DOHH2 (cell line): ENCODE measurements at regions not wholly inside any gene's neighbourhood (a gene's known extent, or its start where the extent isn't known, plus 50 kb on each side); places are given as distances from the start of the nearest gene placed in this dataset.
"Not testable (repeated sequence)": the region's sequence is repeated elsewhere in the genome, so short reads cannot be mapped to it uniquely, and the experiment has no call there.

Experiments
- H3F3A ChIP-seq: fragments of 200-600 bp; sonication (generic), shearing (Covaris generic); 2 replicates; pipeline ENCODE4 v1.6.0; 2016; ENCODE audit warnings: antibody characterized with exemption, mild to moderate bottlenecking; ENCODE audit not compliant: control insufficient read depth, insufficient read depth
- H3K27ac ChIP-seq: fragments of 200-600 bp; sonication (generic); 2 replicates; pipeline ENCODE4 v1.5.1; 2014; ENCODE audit warnings: low read depth, mild to moderate bottlenecking, low read length, moderate library complexity
- H3K27me3 ChIP-seq: fragments of 200-600 bp; sonication (generic); 2 replicates; pipeline ENCODE4 v1.6.1; 2014; ENCODE audit warnings: mild to moderate bottlenecking, low read length, mixed read lengths; ENCODE audit not compliant: control insufficient read depth
- H3K36me3 ChIP-seq: fragments of 200-600 bp; sonication (generic); 2 replicates; pipeline ENCODE4 v1.6.1; 2014; ENCODE audit warnings: mild to moderate bottlenecking, low read length, moderate library complexity, mixed read lengths; ENCODE audit not compliant: control insufficient read depth
- H3K4me1 ChIP-seq: fragments of 200-600 bp; sonication (generic); 2 replicates; pipeline ENCODE4 v1.6.1; 2014; ENCODE audit warnings: mild to moderate bottlenecking, low read length, mixed read lengths; ENCODE audit not compliant: control insufficient read depth
- H3K4me2 ChIP-seq: fragments of 200-600 bp; sonication (generic); 2 replicates; pipeline ENCODE4 v1.6.0; 2014; ENCODE audit warnings: mild to moderate bottlenecking, low read length, moderate library complexity
- H3K4me3 ChIP-seq: fragments of 200-600 bp; sonication (generic); 2 replicates; pipeline ENCODE4 v1.5.1; 2014; ENCODE audit warnings: mild to moderate bottlenecking, low read length, mixed read lengths
- H3K79me2 ChIP-seq: fragments of 200-600 bp; sonication (generic); 2 replicates; pipeline ENCODE4 v1.6.1; 2014; ENCODE audit warnings: mild to moderate bottlenecking, low read length, mixed read lengths; ENCODE audit not compliant: control insufficient read depth
- H3K9me2 ChIP-seq: fragments of 200-600 bp; sonication (generic); replicated peaks from 2 replicates; pipeline ENCODE4 v1.6.1; 2014; ENCODE audit warnings: mild to moderate bottlenecking, low read length, mixed read lengths; ENCODE audit not compliant: control insufficient read depth
- H3K9me3 ChIP-seq: fragments of 200-600 bp; sonication (generic); 2 replicates; pipeline ENCODE4 v1.6.1; 2014; ENCODE audit warnings: antibody characterized with exemption, low read length, mixed read lengths; ENCODE audit not compliant: control insufficient read depth, insufficient read depth
- H4K20me1 ChIP-seq: fragments of 200-600 bp; sonication (generic); 2 replicates; pipeline ENCODE4 v1.6.0; 2014; ENCODE audit warnings: low read depth, mild to moderate bottlenecking, antibody characterized with exemption, low read length, moderate library complexity; ENCODE audit not compliant: control insufficient read depth, insufficient read depth
- EZH2phosphoT487 ChIP-seq: fragments of 200-600 bp; sonication (generic); IDR thresholded peaks from 2 replicates; pipeline ENCODE4 v1.6.1; 2017; ENCODE audit warnings: borderline replicate concordance, mild to moderate bottlenecking, antibody characterized with exemption, low read length, moderate library complexity, mixed read lengths
- TF ChIP-seq, protein P1 (sequence below): fragments of 200-600 bp; sonication (generic); IDR thresholded peaks from one replicate; pipeline ENCODE4 v1.5.1; 2014; ENCODE audit warnings: antibody characterized with exemption, mild to moderate bottlenecking, low read depth, low read length; ENCODE audit not compliant: poor library complexity, severe bottlenecking

DNA sequence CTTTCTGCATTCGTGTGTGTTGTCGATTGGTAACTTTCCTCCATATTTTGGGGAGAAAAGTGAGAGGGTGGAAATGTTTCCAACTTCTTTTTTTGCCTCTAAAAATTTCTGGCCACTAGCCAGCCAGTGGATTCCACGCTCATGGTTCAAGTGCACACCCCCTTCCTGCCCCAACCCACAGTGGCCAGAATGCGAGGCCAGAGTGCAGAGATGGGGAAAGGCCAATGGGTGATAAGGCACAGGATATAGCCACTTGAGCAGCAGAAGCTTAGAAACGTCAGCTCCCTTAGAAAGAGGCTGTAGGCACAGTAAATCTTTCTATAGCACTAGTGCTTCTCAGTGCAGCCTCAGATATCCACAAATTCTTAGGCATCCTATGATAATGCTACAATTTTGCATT, 75.8 kb upstream of the ADRB2 start:
- Histone ChIP-seq H3K27me3 (no peaks in the 10 kb centered on the region), H3K4me2 (no peak overlapping the region), H3K36me3 (no peaks in the 10 kb centered on the region), H4K20me1 (no peaks in the 10 kb centered on the region), H3K79me2 (no peaks in the 10 kb centered on the region), H3K9me3 (no peaks in the 10 kb centered on the region), H3F3A (no peaks in the 10 kb centered on the region), H3K27ac (no peak overlapping the region), H3K4me1 (peaks cover 10% of the 10 kb centered on the region), H3K9me2 (no peaks in the 10 kb centered on the region), H3K4me3 (no peak overlapping the region)
- TF ChIP-seq, protein P1, sequence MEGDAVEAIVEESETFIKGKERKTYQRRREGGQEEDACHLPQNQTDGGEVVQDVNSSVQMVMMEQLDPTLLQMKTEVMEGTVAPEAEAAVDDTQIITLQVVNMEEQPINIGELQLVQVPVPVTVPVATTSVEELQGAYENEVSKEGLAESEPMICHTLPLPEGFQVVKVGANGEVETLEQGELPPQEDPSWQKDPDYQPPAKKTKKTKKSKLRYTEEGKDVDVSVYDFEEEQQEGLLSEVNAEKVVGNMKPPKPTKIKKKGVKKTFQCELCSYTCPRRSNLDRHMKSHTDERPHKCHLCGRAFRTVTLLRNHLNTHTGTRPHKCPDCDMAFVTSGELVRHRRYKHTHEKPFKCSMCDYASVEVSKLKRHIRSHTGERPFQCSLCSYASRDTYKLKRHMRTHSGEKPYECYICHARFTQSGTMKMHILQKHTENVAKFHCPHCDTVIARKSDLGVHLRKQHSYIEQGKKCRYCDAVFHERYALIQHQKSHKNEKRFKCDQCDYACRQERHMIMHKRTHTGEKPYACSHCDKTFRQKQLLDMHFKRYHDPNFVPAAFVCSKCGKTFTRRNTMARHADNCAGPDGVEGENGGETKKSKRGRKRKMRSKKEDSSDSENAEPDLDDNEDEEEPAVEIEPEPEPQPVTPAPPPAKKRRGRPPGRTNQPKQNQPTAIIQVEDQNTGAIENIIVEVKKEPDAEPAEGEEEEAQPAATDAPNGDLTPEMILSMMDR: no peak
- TF ChIP-seq EZH2phosphoT487: no peak

- no peak for TF ChIP-seq EZH2phosphoT487
- TF ChIP-seq, protein P1: no peak
- H3K4me1 ChIP-seq: peaks cover 10% of the 10 kb centered on the region
- no peaks in the 10 kb centered on the region for H3K27me3 ChIP-seq
- no peaks in the 10 kb centered on the region for H4K20me1 ChIP-seq
- no peak overlapping the region for H3K27ac ChIP-seq
- H3F3A ChIP-seq: no peaks in the 10 kb centered on the region
- H3K79me2 ChIP-seq: no peaks in the 10 kb centered on the region
- no peak overlapping the region for H3K4me2 ChIP-seq
- no peaks in the 10 kb centered on the region for H3K36me3 ChIP-seq
- H3K4me3 ChIP-seq: no peak overlapping the region
- H3K9me3 ChIP-seq: no peaks in the 10 kb centered on the region
- H3K9me2 ChIP-seq: no peaks in the 10 kb centered on the region
These were observed 75.4 kb upstream of the ADRB2 start for GRCh38 chr5:148751025-148751424.

- not testable (repeated sequence) for H3K27me3 ChIP-seq, H3K4me1 ChIP-seq, H3K4me2 ChIP-seq, H3K27ac ChIP-seq, H3K9me3 ChIP-seq, H4K20me1 ChIP-seq, H3K4me3 ChIP-seq, H3F3A ChIP-seq, H3K36me3 ChIP-seq, H3K9me2 ChIP-seq, H3K79me2 ChIP-seq
These were observed 74.0 kb upstream of the ADRB2 start for GRCh38 chr5:148752375-148752774.

- Histone ChIP-seq H3K4me3 (no peak overlapping the region), H3K4me2 (no peak overlapping the region), H3K27me3 (no peaks in the 10 kb centered on the region), H3F3A (no peaks in the 10 kb centered on the region), H3K36me3 (no peaks in the 10 kb centered on the region), H3K9me2 (no peaks in the 10 kb centered on the region), H3K27ac (no peak overlapping the region), H3K79me2 (no peaks in the 10 kb centered on the region), H3K4me1 (no peaks in the 10 kb centered on the region), H4K20me1 (no peaks in the 10 kb centered on the region), H3K9me3 (no peaks in the 10 kb centered on the region)
- TF ChIP-seq, protein P1: no peak
- no peak for TF ChIP-seq EZH2phosphoT487
These were observed 67.3 kb upstream of the ADRB2 start for GRCh38 chr5:148759101-148759500.
